ENCODE measurements at regions not wholly inside any gene's neighbourhood (a gene's known extent, or its start where the extent isn't known, plus 50 kb on each side); places are given as distances from the start of the nearest gene placed in this dataset.
"Not testable (repeated sequence)": the region's sequence is repeated elsewhere in the genome, so short reads cannot be mapped to it uniquely, and the experiment has no call there.

- DNase-seq (ENCODE audit: low spot score), result no peak
These were observed 679.4 kb downstream of the NUP35 start for GRCh38 chr2:183803596-183803995.

GRCh38 chr2:183807870-183808269 lies 683.6 kb downstream of the NUP35 start:
- DNase-seq (ENCODE audit: low spot score), result no peak

GRCh38 chr2:183809404-183809803 lies 685.2 kb downstream of the NUP35 start:
- DNase-seq (ENCODE audit: low spot score), result no peak

GRCh38 chr2:183811281-183811680 lies 687.0 kb downstream of the NUP35 start:
- no peak for DNase-seq (ENCODE audit: low spot score)

GRCh38 chr2:183812091-183812490 lies 687.8 kb downstream of the NUP35 start:
- no peak for DNase-seq (ENCODE audit: low spot score)

- DNase-seq (ENCODE audit: low spot score), result no peak
These were observed 701.5 kb downstream of the NUP35 start for GRCh38 chr2:183825710-183826109.

GRCh38 chr2:183829931-183830330 lies 705.7 kb downstream of the NUP35 start:
- DNase-seq (ENCODE audit: low spot score), result no peak

- DNase-seq (ENCODE audit: low spot score), result no peak
These were observed 712.9 kb downstream of the NUP35 start for GRCh38 chr2:183837157-183837556.

GRCh38 chr2:183838295-183838694 lies 714.1 kb downstream of the NUP35 start:
- DNase-seq (ENCODE audit: low spot score), result no peak

- DNase-seq (ENCODE audit: low spot score), result no peak
These were observed 715.9 kb downstream of the NUP35 start for GRCh38 chr2:183840061-183840584.

- not testable (repeated sequence) for DNase-seq (ENCODE audit: low spot score)
These were observed 725.6 kb downstream of the NUP35 start for GRCh38 chr2:183849826-183850225.

- no peak for DNase-seq (ENCODE audit: low spot score)
These were observed 734.9 kb downstream of the NUP35 start for GRCh38 chr2:183859129-183859528.

- no peak for DNase-seq (ENCODE audit: low spot score)
These were observed 731.7 kb upstream of the ZNF804A start for GRCh38 chr2:183866666-183867065.

GRCh38 chr2:183867206-183867605 lies 731.1 kb upstream of the ZNF804A start:
- DNase-seq (ENCODE audit: low spot score), result no peak

GRCh38 chr2:183868153-183868552 lies 730.2 kb upstream of the ZNF804A start:
- no peak for DNase-seq (ENCODE audit: low spot score)

- DNase-seq (ENCODE audit: low spot score), result peak; percentile 49
These were observed 729.6 kb upstream of the ZNF804A start for GRCh38 chr2:183868707-183869106.

GRCh38 chr2:183872131-183872530 lies 726.2 kb upstream of the ZNF804A start:
- DNase-seq (ENCODE audit: low spot score), result no peak

GRCh38 chr2:183881978-183882377 lies 716.4 kb upstream of the ZNF804A start:
- no peak for DNase-seq (ENCODE audit: low spot score)

- DNase-seq (ENCODE audit: low spot score), result no peak
These were observed 705.9 kb upstream of the ZNF804A start for GRCh38 chr2:183892315-183892941.

- no peak for DNase-seq (ENCODE audit: low spot score)
These were observed 699.7 kb upstream of the ZNF804A start for GRCh38 chr2:183898641-183899040.

- DNase-seq (ENCODE audit: low spot score), result no peak
These were observed 696.4 kb upstream of the ZNF804A start for GRCh38 chr2:183901931-183902330.

- DNase-seq (ENCODE audit: low spot score), result no peak
These were observed 695.3 kb upstream of the ZNF804A start for GRCh38 chr2:183903026-183903425.

GRCh38 chr2:183916041-183916440 lies 682.3 kb upstream of the ZNF804A start:
- DNase-seq (ENCODE audit: low spot score), result not testable (repeated sequence)

- DNase-seq (ENCODE audit: low spot score), result no peak
These were observed 679.2 kb upstream of the ZNF804A start for GRCh38 chr2:183919167-183919566.

All from kidney tubule cell (primary cell).